Transverse colon (tissue), 4 donors: ENCODE measurements at regions not wholly inside any gene's neighbourhood (a gene's known extent, or its start where the extent isn't known, plus 50 kb on each side); places are given as distances from the start of the nearest gene placed in this dataset.

Experiments
- EP300 ChIP-seq: sonication (generic); formaldehyde crosslinking; IDR thresholded peaks from one replicate; pipeline ENCODE4 v1.6.1; 2017; ENCODE audit warnings: antibody characterized with exemption, low read depth
- POLR2AphosphoS5 ChIP-seq, 3 donors: sonication (generic); formaldehyde crosslinking; IDR thresholded peaks; one replicate each; pipeline ENCODE4 v1.6.1; 2016; ENCODE audit warnings: antibody characterized with exemption in 3 of 3
- TF ChIP-seq, protein P1 (sequence below), 5 experiments: fragments of 200-600 bp in 3 of 5; fragments of 450-650 bp in 2 of 5; sonication (generic) in 3 of 5; IDR thresholded peaks; 1 replicate in 2 of 5; 2 replicates in 3 of 5; pipeline ENCODE4 v1.5.1; 2016 to 2017; ENCODE audit warnings: antibody characterized with exemption in 5 of 5, inconsistent platforms in 3 of 5, mild to moderate bottlenecking in 2 of 5, moderate library complexity in 1 of 5

DNA sequence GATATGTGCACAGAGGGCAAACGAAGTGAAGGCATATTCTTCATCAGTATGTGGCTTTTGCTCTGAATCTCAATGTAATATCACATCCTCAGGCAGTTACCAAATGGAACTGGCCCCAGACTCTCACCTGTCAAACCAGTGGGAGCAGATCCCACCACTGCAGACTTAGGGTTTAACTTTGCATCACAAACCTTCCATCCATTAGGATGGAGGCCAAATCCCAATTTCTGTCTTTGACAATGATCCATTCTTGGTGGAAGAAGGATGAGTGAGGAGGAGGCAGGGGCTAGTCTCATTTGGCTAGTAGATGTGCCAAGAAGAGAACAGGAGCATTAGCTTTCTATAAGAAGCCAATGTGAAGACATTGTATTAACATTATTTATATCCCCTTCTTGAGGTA lies 413.5 kb upstream of the SPRY2 start:
- TF ChIP-seq, protein P1, sequence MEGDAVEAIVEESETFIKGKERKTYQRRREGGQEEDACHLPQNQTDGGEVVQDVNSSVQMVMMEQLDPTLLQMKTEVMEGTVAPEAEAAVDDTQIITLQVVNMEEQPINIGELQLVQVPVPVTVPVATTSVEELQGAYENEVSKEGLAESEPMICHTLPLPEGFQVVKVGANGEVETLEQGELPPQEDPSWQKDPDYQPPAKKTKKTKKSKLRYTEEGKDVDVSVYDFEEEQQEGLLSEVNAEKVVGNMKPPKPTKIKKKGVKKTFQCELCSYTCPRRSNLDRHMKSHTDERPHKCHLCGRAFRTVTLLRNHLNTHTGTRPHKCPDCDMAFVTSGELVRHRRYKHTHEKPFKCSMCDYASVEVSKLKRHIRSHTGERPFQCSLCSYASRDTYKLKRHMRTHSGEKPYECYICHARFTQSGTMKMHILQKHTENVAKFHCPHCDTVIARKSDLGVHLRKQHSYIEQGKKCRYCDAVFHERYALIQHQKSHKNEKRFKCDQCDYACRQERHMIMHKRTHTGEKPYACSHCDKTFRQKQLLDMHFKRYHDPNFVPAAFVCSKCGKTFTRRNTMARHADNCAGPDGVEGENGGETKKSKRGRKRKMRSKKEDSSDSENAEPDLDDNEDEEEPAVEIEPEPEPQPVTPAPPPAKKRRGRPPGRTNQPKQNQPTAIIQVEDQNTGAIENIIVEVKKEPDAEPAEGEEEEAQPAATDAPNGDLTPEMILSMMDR (IDR thresholded peaks at IDR 0.05), result no peak
- no peak for TF ChIP-seq POLR2AphosphoS5 (IDR thresholded peaks at IDR 0.05)
- no peak for TF ChIP-seq EP300
